ENCODE measurements at regions not wholly inside any gene's neighbourhood (a gene's known extent, or its start where the extent isn't known, plus 50 kb on each side); places are given as distances from the start of the nearest gene placed in this dataset.

DNA sequence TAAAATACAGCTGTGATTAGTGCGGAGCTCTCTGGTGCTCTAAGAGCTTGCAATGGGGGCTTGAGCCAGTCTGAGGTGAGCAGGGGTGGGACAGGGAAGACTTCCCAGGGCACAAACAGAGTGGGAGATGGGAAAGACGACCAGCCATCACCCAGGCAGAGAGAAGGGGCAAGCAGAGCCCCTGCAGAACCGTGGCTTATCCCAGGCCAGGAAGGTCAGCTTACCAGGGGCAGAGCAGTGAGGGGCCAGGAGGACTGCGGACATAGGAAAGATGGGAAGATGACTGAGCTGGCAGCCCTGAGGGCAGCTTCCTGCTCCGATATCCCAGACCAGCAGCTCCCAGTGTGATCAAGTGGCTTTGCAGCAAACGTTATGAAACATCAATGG is 55.4 kb upstream of the IFFO2 start:
- Histone ChIP-seq H3K79me2 (ENCODE audit: control insufficient read depth, low read length) (no peaks in the 10 kb centered on the region), H3K4me1 (ENCODE audit: control insufficient read depth, low read length) (peaks cover 9% of the 10 kb centered on the region), H4K20me1 (ENCODE audit: control insufficient read depth, insufficient read depth, low read depth, low read length) (no peaks in the 10 kb centered on the region), H3K4me2 (ENCODE audit: low read length) (no peak overlapping the region), H3K4me3 (ENCODE audit: low read length) (no peak overlapping the region), H3K9me2 (replicated peaks; ENCODE audit: control insufficient read depth, low read length) (no peaks in the 10 kb centered on the region), H3K36me3 (ENCODE audit: control insufficient read depth, low read length) (no peaks in the 10 kb centered on the region), H3K27me3 (ENCODE audit: control insufficient read depth, low read length) (peaks cover 29% of the 10 kb centered on the region), H3K27ac (ENCODE audit: low read depth, low read length) (no peak overlapping the region), H3F3A (ENCODE audit: control insufficient read depth, insufficient read depth) (no peaks in the 10 kb centered on the region), H3K9me3 (ENCODE audit: control insufficient read depth, insufficient read depth, low read length) (no peaks in the 10 kb centered on the region)
- no peak for TF ChIP-seq EZH2phosphoT487 (IDR thresholded peaks at IDR 0.05; ENCODE audit: borderline replicate concordance, low read length)
- TF ChIP-seq, protein P1, sequence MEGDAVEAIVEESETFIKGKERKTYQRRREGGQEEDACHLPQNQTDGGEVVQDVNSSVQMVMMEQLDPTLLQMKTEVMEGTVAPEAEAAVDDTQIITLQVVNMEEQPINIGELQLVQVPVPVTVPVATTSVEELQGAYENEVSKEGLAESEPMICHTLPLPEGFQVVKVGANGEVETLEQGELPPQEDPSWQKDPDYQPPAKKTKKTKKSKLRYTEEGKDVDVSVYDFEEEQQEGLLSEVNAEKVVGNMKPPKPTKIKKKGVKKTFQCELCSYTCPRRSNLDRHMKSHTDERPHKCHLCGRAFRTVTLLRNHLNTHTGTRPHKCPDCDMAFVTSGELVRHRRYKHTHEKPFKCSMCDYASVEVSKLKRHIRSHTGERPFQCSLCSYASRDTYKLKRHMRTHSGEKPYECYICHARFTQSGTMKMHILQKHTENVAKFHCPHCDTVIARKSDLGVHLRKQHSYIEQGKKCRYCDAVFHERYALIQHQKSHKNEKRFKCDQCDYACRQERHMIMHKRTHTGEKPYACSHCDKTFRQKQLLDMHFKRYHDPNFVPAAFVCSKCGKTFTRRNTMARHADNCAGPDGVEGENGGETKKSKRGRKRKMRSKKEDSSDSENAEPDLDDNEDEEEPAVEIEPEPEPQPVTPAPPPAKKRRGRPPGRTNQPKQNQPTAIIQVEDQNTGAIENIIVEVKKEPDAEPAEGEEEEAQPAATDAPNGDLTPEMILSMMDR (IDR thresholded peaks at IDR 0.05; ENCODE audit: low read depth, low read length, poor library complexity, severe bottlenecking): no peak

DNA sequence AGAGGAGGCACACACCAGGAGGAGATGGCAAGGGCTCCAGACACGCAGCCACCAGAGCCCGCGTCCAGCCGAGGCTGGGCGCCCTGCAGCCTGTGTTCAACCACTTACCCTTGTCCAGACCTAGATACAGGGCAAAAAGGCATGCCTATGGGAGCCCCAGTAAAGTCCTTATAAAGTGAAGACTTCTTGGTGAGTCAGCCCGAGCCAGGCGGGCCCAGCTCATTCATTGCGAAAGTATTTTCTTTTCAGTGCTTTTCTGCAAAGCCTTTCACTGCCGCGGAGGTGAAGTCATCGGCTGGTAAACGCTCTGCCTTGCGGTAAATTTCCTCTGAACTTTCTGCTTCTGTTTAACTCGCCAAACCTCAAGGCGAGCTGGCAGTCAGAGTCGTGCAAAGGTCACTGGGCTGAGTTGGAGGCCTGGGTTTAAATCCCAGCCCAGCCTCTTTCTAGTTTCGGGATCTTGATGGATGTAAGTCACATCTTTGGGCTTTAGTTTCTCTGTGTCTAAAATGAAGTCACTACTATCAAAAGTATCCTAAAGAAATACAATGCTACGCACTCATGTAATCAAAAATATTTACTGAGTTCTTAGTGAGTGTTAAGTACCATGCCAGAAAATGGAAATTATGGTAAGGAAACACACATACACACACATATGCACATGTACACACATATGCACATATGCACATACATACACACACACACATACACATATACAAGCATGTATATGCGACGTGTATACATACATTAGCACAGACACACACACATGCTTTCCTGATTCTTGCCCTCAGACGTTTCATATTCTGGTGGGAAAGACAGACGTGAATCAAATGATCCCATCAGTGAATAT is 54.7 kb upstream of the IFFO2 start:
- peaks cover 29% of the 10 kb centered on the region for H3K27me3 ChIP-seq (ENCODE audit: control insufficient read depth, low read length)
- H3K36me3 ChIP-seq (ENCODE audit: control insufficient read depth, low read length): no peaks in the 10 kb centered on the region
- TF ChIP-seq, protein P1 (IDR thresholded peaks at IDR 0.05; ENCODE audit: low read depth, low read length, poor library complexity, severe bottlenecking): no peak
- no peak for TF ChIP-seq EZH2phosphoT487 (IDR thresholded peaks at IDR 0.05; ENCODE audit: borderline replicate concordance, low read length)
- H3K79me2 ChIP-seq (ENCODE audit: control insufficient read depth, low read length): no peaks in the 10 kb centered on the region
- peaks cover 9% of the 10 kb centered on the region for H3K4me1 ChIP-seq (ENCODE audit: control insufficient read depth, low read length)
- H3F3A ChIP-seq (ENCODE audit: control insufficient read depth, insufficient read depth): no peaks in the 10 kb centered on the region
- no peaks in the 10 kb centered on the region for H3K9me3 ChIP-seq (ENCODE audit: control insufficient read depth, insufficient read depth, low read length)
- no peaks in the 10 kb centered on the region for H4K20me1 ChIP-seq (ENCODE audit: control insufficient read depth, insufficient read depth, low read depth, low read length)
- H3K4me3 ChIP-seq (ENCODE audit: low read length): no peak overlapping the region
- no peak overlapping the region for H3K4me2 ChIP-seq (ENCODE audit: low read length)
- no peak overlapping the region for H3K27ac ChIP-seq (ENCODE audit: low read depth, low read length)
- no peaks in the 10 kb centered on the region for H3K9me2 ChIP-seq (replicated peaks; ENCODE audit: control insufficient read depth, low read length)

DNA sequence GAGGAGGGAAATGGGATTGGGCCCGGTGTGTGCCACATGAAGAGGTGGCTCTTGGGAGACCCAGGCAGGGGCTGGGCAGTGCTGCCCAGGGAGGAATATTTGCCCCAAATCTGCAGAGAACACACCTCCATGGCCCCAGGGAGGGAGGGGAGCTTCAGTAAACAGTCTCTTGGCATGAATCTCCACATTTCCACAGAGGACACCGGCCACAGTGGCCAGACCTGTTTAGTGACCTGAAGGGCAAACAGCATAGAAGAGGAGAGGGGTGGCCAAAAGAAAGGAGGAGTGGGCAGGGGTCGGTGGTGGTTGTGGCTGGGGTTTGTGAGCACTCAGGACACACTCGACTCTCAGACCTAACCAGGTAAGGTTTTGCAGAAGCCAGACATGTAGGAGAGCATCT is 54.0 kb upstream of the IFFO2 start:
- Histone ChIP-seq H4K20me1 (ENCODE audit: control insufficient read depth, insufficient read depth, low read depth, low read length) (no peaks in the 10 kb centered on the region), H3K27ac (ENCODE audit: low read depth, low read length) (no peak overlapping the region), H3K4me3 (ENCODE audit: low read length) (no peak overlapping the region), H3K27me3 (ENCODE audit: control insufficient read depth, low read length) (peaks cover 26% of the 10 kb centered on the region), H3K9me2 (replicated peaks; ENCODE audit: control insufficient read depth, low read length) (no peaks in the 10 kb centered on the region), H3K9me3 (ENCODE audit: control insufficient read depth, insufficient read depth, low read length) (no peaks in the 10 kb centered on the region), H3F3A (ENCODE audit: control insufficient read depth, insufficient read depth) (no peaks in the 10 kb centered on the region), H3K79me2 (ENCODE audit: control insufficient read depth, low read length) (no peaks in the 10 kb centered on the region), H3K36me3 (ENCODE audit: control insufficient read depth, low read length) (no peaks in the 10 kb centered on the region), H3K4me1 (ENCODE audit: control insufficient read depth, low read length) (peaks cover 9% of the 10 kb centered on the region), H3K4me2 (ENCODE audit: low read length) (no peak overlapping the region)
- TF ChIP-seq, protein P1 (IDR thresholded peaks at IDR 0.05; ENCODE audit: low read depth, low read length, poor library complexity, severe bottlenecking): no peak
- no peak for TF ChIP-seq EZH2phosphoT487 (IDR thresholded peaks at IDR 0.05; ENCODE audit: borderline replicate concordance, low read length)

Measured in DOHH2 (cell line).